ENCODE measurements at regions not wholly inside any gene's neighbourhood (a gene's known extent, or its start where the extent isn't known, plus 50 kb on each side); places are given as distances from the start of the nearest gene placed in this dataset.

DNA sequence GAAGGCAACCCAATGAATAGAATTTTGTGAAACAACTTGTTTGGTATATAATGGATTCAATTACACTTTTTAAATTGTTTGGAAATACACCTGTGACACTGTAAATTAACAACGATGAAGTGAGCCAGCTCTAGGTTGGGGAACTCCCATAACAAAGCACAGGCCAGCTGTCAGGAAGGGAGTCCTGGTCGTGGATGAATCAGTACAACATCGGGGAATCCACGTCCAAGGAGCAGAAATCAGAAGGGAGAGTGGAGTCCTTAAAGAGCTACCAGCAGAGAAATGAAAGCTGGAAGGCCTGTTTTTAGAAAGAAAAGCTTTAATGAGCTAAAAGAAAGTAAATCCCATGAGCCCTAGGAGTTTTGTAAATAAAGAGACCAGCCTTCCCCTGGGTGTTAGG is 223.1 kb upstream of the SLC35B3 start:
- DNase-seq, result no peak
- Mint-ChIP-seq H3K27ac (no peak overlapping the region), H3K4me1 (ENCODE audit: low read depth) (no peaks in the 10 kb centered on the region), H3K27me3 (ENCODE audit: insufficient read depth) (no peaks in the 10 kb centered on the region), H3K36me3 (ENCODE audit: low read depth) (no peaks in the 10 kb centered on the region), H3K4me3 (no peak overlapping the region), H3K9me3 (peaks cover 33% of the 10 kb centered on the region)
- no peak for TF ChIP-seq CTCF (IDR thresholded peaks at IDR 0.05)

- H3K27ac Mint-ChIP-seq, result no peak overlapping the region
- TF ChIP-seq CTCF (IDR thresholded peaks at IDR 0.05), result no peak
- H3K36me3 Mint-ChIP-seq (ENCODE audit: low read depth), result no peaks in the 10 kb centered on the region
- no peak overlapping the region for H3K4me3 Mint-ChIP-seq
- H3K9me3 Mint-ChIP-seq, result peaks cover 40% of the 10 kb centered on the region
- no peaks in the 10 kb centered on the region for H3K4me1 Mint-ChIP-seq (ENCODE audit: low read depth)
- H3K27me3 Mint-ChIP-seq (ENCODE audit: insufficient read depth), result no peaks in the 10 kb centered on the region
- DNase-seq, result no peak
Measured at GRCh38 chr6:8657522-8657921, 222.2 kb upstream of the SLC35B3 start.

DNA sequence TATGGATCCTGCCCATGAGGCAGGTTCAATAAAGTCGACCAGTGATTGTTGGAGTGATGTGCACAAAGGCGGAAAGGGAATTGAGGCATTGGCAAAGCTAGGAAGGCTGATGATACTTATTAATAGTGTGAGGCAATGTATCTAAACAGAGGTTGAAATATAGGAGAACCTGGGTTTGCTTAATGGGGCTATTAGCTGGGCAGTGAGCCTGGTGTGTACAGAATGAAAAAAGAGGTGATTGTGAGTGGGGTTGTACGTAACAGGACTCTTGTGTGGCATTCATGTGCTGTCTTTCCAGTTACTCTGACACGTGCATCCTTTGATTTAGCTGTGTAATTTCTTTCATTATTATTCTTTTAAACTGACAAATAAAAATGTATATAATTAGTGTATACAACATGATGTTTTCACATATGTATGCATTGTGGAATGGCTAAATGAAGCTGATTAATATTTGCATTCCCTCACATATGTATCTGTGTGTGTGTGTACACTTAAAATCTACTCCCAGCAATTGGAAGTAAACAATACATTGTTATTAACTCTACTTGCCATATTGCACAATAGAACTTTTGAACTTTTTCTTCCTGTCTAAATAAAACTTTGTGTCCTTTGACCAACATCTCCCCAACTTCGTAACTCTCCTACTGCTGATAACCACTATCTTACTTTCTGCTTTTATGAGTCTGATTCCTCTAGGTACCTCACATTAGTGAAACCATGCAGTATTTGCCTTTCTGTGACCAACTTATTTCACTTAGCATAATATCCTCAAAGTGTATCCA is 220.5 kb upstream of the SLC35B3 start:
- TF ChIP-seq CTCF (IDR thresholded peaks at IDR 0.05), result no peak
- H3K36me3 Mint-ChIP-seq (ENCODE audit: low read depth), result no peaks in the 10 kb centered on the region
- H3K4me1 Mint-ChIP-seq (ENCODE audit: low read depth), result no peaks in the 10 kb centered on the region
- peaks cover 46% of the 10 kb centered on the region for H3K9me3 Mint-ChIP-seq
- DNase-seq, result no peak
- no peak overlapping the region for H3K4me3 Mint-ChIP-seq
- H3K27me3 Mint-ChIP-seq (ENCODE audit: insufficient read depth), result no peaks in the 10 kb centered on the region
- no peak overlapping the region for H3K27ac Mint-ChIP-seq

DNA sequence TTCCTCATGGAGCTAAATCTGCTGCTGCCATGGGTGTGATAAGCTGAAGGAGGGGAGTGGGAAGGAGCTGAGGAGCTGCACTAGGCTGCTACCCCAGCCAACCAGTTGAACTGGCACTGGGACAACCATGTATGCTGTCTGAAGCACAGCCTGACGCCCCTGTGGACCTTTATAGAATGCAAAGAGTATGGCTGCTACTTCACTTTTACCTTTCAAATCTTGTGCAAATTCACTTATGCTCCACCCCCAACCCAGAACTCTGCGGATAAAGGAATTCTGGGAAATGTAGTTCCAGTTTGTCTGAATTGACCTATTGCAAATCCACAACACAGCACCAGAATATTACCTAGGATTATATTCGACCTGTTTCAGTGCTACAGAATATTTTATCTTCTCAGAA is 217.4 kb upstream of the SLC35B3 start:
- TF ChIP-seq CTCF (IDR thresholded peaks at IDR 0.05), result no peak
- peaks cover 53% of the 10 kb centered on the region for H3K9me3 Mint-ChIP-seq
- H3K27me3 Mint-ChIP-seq (ENCODE audit: insufficient read depth), result no peaks in the 10 kb centered on the region
- H3K36me3 Mint-ChIP-seq (ENCODE audit: low read depth), result no peaks in the 10 kb centered on the region
- no peak for DNase-seq
- no peak overlapping the region for H3K4me3 Mint-ChIP-seq
- H3K4me1 Mint-ChIP-seq (ENCODE audit: low read depth), result no peaks in the 10 kb centered on the region
- no peak overlapping the region for H3K27ac Mint-ChIP-seq

GRCh38 chr6:8651998-8652397 is 216.7 kb upstream of the SLC35B3 start:
- H3K4me3 Mint-ChIP-seq, result no peak overlapping the region
- H3K4me1 Mint-ChIP-seq (ENCODE audit: low read depth), result no peaks in the 10 kb centered on the region
- H3K9me3 Mint-ChIP-seq, result peaks cover 48% of the 10 kb centered on the region
- no peak overlapping the region for H3K27ac Mint-ChIP-seq
- H3K36me3 Mint-ChIP-seq (ENCODE audit: low read depth), result no peaks in the 10 kb centered on the region
- H3K27me3 Mint-ChIP-seq (ENCODE audit: insufficient read depth), result no peaks in the 10 kb centered on the region
- no peak for DNase-seq
- no peak for TF ChIP-seq CTCF (IDR thresholded peaks at IDR 0.05)

Data from HFFc6 (cell line).